ENCODE measurements at regions not wholly inside any gene's neighbourhood (a gene's known extent, or its start where the extent isn't known, plus 50 kb on each side); places are given as distances from the start of the nearest gene placed in this dataset.

GRCh38 chr4:36677874-36678273 is 396.5 kb downstream of the DTHD1 start:
- dilution Hi-C loops (cut with MboI; ENCODE audit: extremely low pct_ligation_motif_present, low sequenced_read_pairs) = no loop called here
- POLR2A ChIA-PET = no interaction called here

More at GRCh38 chr4:36677874-36678273, 396.5 kb downstream of the DTHD1 start:
- FAIRE-seq (no peak), DNase-seq (ENCODE audit: low read depth, low spot score) (no peak)
- H3K4me2 ChIP-seq (ENCODE audit: insufficient read depth, low read length) = no peak overlapping the region
- H3K9me3 ChIP-seq (replicated peaks; ENCODE audit: control insufficient read depth, insufficient read depth, low read length) = no peaks in the 10 kb centered on the region
- no peak overlapping the region for H2AFZ ChIP-seq (ENCODE audit: low read depth, low read length)
- intact Hi-C loops (cut with micrococcal nuclease) = no loop called here
- CTCF ChIA-PET = no interaction called here
- H3K36me3 ChIP-seq (ENCODE audit: control insufficient read depth in 2 of 2, extremely low read depth in 1 of 2, insufficient read depth in 2 of 2, low read length in 2 of 2) = no peaks in the 10 kb centered on the region
- no peak overlapping the region for H3K27ac ChIP-seq (ENCODE audit: insufficient read depth, low read depth, low read length)
- TF ChIP-seq GATA2 (IDR thresholded peaks at IDR 0.05; ENCODE audit: insufficient read depth, insufficient read length, low read depth, low read length) (no peak), JUN (IDR thresholded peaks at IDR 0.05; ENCODE audit: borderline replicate concordance, insufficient read depth, insufficient read length, low read depth) (no peak), MYC (IDR thresholded peaks at IDR 0.05; ENCODE audit: low read depth, low read length) (no peak), EZH2 (IDR thresholded peaks at IDR 0.05; ENCODE audit: borderline replicate concordance, low read depth, low read length, severe bottlenecking) (no peak), MAX (IDR thresholded peaks at IDR 0.05; ENCODE audit: insufficient read depth, insufficient read length) (no peak), CTCF (IDR thresholded peaks at IDR 0.05; ENCODE audit: extremely low read depth in 1 of 2, insufficient read depth in 1 of 2, low read depth in 1 of 2, low read length in 2 of 2) (no peak), FOS (IDR thresholded peaks at IDR 0.05; ENCODE audit: borderline replicate concordance, insufficient read depth, low read length) (no peak), POLR2A (IDR thresholded peaks at IDR 0.05; ENCODE audit: low read depth, low read length) (no peak), POLR2AphosphoS5 (IDR thresholded peaks at IDR 0.05; ENCODE audit: insufficient read depth, low read depth, low read length) (no peak)
- H3K79me2 ChIP-seq (ENCODE audit: control insufficient read depth, insufficient read depth, low read length) = no peaks in the 10 kb centered on the region
- H3K4me1 ChIP-seq (ENCODE audit: control insufficient read depth, extremely low read depth, insufficient read depth, low read length) = no peaks in the 10 kb centered on the region
- no peaks in the 10 kb centered on the region for H3K27me3 ChIP-seq (ENCODE audit: control insufficient read depth in 2 of 2, insufficient read depth in 2 of 2, low read length in 2 of 2)
- no peak overlapping the region for H3K4me3 ChIP-seq (replicated peaks in 1 of 3; ENCODE audit: insufficient read depth in 1 of 3, low read depth in 1 of 3, low read length in 3 of 3)
- no peak overlapping the region for H3K9ac ChIP-seq (replicated peaks; ENCODE audit: extremely low read depth, insufficient read depth, low read length)
- no peaks in the 10 kb centered on the region for H4K20me1 ChIP-seq (replicated peaks; ENCODE audit: control insufficient read depth, extremely low read depth, insufficient read depth, low read length)
- no peaks in the 10 kb centered on the region for H3K9me1 ChIP-seq (replicated peaks; ENCODE audit: control insufficient read depth, extremely low read depth, insufficient read depth, low read length)
- BruUV-seq (replicated peaks) = no TSS peak
